HepG2 (cell line): ENCODE measurements at regions not wholly inside any gene's neighbourhood (a gene's known extent, or its start where the extent isn't known, plus 50 kb on each side); places are given as distances from the start of the nearest gene placed in this dataset.

Source experiments
- ATAC-seq: fragments of 200-7000 bp; cut with Tn5 transposase; 3 replicates; pipeline ENCODE4 v1.9.1; 2020; ENCODE audit warnings: mild to moderate bottlenecking, moderate library complexity
- BruUV-seq: library from RNA; stranded (reverse); fragments of 400-500 nt; replicated peaks from 2 replicates; lab custom pipeline; 2021; lab: Mats Ljungman, UMichigan
- CTCF ChIA-PET: fragments of 300-600 bp; formaldehyde crosslinking; extraction: SDS; loops from one replicate; lab custom pipeline; 2021; ENCODE audit warnings: low total read pairs, inconsistent platforms, low intra/inter-chr PET ratio; lab: Yijun Ruan, JAX
- POLR2A ChIA-PET: fragments of 350-600 bp; sonication (Branson Sonifier 250); formaldehyde crosslinking; loops from one replicate; lab custom pipeline; 2020; ENCODE audit warnings: antibody characterized with exemption, inconsistent platforms; lab: Yijun Ruan, JAX
- DNase-seq: peaks from one replicate; pipeline ENCODE4 v3.0.0-alpha.2; 2015; ENCODE audit warnings: low spot score
- FAIRE-seq: peaks from 3 replicates; lab custom pipeline; 2011; peaks lifted over from hg19 to GRCh38; lab: Jason Lieb, UNC
- H2AFZ ChIP-seq: one replicate; pipeline ENCODE4 v1.6.1; 2011; ENCODE audit warnings: low read length, inconsistent platforms
- H3K27ac ChIP-seq: fragments of 300-600 bp; 3 replicates; pipeline ENCODE4 v1.8.0; 2011; ENCODE audit warnings: mixed run types, mild to moderate bottlenecking, mixed read lengths, low read length, inconsistent platforms; ENCODE audit not compliant: insufficient read depth; ENCODE audit errors: extremely low read length
- H3K27me3 ChIP-seq, 2 experiments: fragments of 200-600 bp in 1 of 2; 2 replicates in 1 of 2; 3 replicates in 1 of 2; pipeline versions ENCODE4 v1.6.0 to v1.8.0; 2011; ENCODE audit warnings: low read length in 2 of 2, mild to moderate bottlenecking in 2 of 2, moderate library complexity in 2 of 2, inconsistent platforms in 1 of 2; ENCODE audit not compliant: insufficient read depth in 2 of 2, control insufficient read depth in 1 of 2
- H3K36me3 ChIP-seq, 2 experiments: fragments of 200-600 bp in 1 of 2; replicated peaks in 1 of 2; 2 replicates in 1 of 2; 3 replicates in 1 of 2; pipeline versions ENCODE4 v1.5.1 to v1.8.0; 2011; ENCODE audit warnings: low read length in 2 of 2, inconsistent platforms in 1 of 2; ENCODE audit not compliant: insufficient read depth in 2 of 2, control insufficient read depth in 1 of 2
- H3K4me1 ChIP-seq: 2 replicates; pipeline ENCODE4 v1.5.1; 2012; ENCODE audit warnings: low read length, inconsistent platforms; ENCODE audit not compliant: insufficient read depth
- H3K4me2 ChIP-seq: 2 replicates; pipeline ENCODE4 v1.6.0; 2011; ENCODE audit warnings: low read depth, low read length, inconsistent platforms
- H3K4me3 ChIP-seq, 3 experiments: fragments of 200-600 bp in 1 of 3; sonication (generic), shearing (Covaris generic) in 1 of 3; replicated peaks in 1 of 3; 2 replicates each; pipeline ENCODE4 v1.5.1; 2011 to 2016; ENCODE audit warnings: low read length in 3 of 3, inconsistent platforms in 2 of 3, low read depth in 2 of 3, mild to moderate bottlenecking in 2 of 3, control low read depth in 1 of 3, mixed read lengths in 1 of 3; ENCODE audit not compliant: insufficient read depth in 1 of 3
- H3K79me2 ChIP-seq: one replicate; pipeline ENCODE4 v1.6.1; 2011; ENCODE audit warnings: low read length, inconsistent platforms; ENCODE audit not compliant: insufficient read depth
- H3K9ac ChIP-seq: 2 replicates; pipeline ENCODE4 v1.6.0; 2011; ENCODE audit warnings: mild to moderate bottlenecking, low read depth, low read length, inconsistent platforms; ENCODE audit not compliant: insufficient read depth
- H3K9me3 ChIP-seq: 2 replicates; pipeline ENCODE4 v1.5.1; 2012; ENCODE audit warnings: mild to moderate bottlenecking, low read length
- H4K20me1 ChIP-seq: 2 replicates; pipeline ENCODE4 v1.6.0; 2011; ENCODE audit warnings: inconsistent platforms, mild to moderate bottlenecking, low read length, moderate library complexity; ENCODE audit not compliant: insufficient read depth
- CCAR2 ChIP-seq: fragments of 200-400 bp; formaldehyde crosslinking; optimal IDR thresholded peaks from 2 replicates; pipeline ENCODE3; 2018; ENCODE audit warnings: low read depth, mild to moderate bottlenecking, low read length, moderate library complexity
- GMEB2 ChIP-seq: IDR thresholded peaks from 2 replicates; pipeline ENCODE4 v1.6.1; 2016; ENCODE audit warnings: missing biosample characterization, missing genetic modification reagents, low read depth
- RBM39 ChIP-seq: fragments of 200-400 bp; formaldehyde crosslinking; IDR thresholded peaks from one replicate; pipeline ENCODE4 v1.6.1; 2018; ENCODE audit warnings: antibody characterized with exemption, mild to moderate bottlenecking, low read depth, low read length; ENCODE audit not compliant: poor library complexity, severe bottlenecking
- SIX1 ChIP-seq: sonication (generic); formaldehyde crosslinking; IDR thresholded peaks from 2 replicates; pipeline ENCODE4 v1.4.0; 2020; ENCODE audit warnings: missing genetic modification reagents, borderline replicate concordance
- SOX6 ChIP-seq, 2 experiments: fragments of 450-650 bp in 1 of 2; sonication (generic) in 1 of 2; formaldehyde crosslinking in 1 of 2; IDR thresholded peaks; 2 replicates each; pipeline versions ENCODE4 v1.4.0 to v1.6.1; 2017 to 2020; ENCODE audit warnings: antibody characterized with exemption in 1 of 2, mild to moderate bottlenecking in 1 of 2, missing genetic modification reagents in 1 of 2
- SP2 ChIP-seq: sonication (generic); formaldehyde crosslinking; IDR thresholded peaks from 2 replicates; pipeline ENCODE4 v1.5.1; 2020; ENCODE audit warnings: mild to moderate bottlenecking, missing genetic modification reagents
- TEF ChIP-seq: sonication (generic); formaldehyde crosslinking; IDR thresholded peaks from 2 replicates; pipeline ENCODE4 v1.5.0; 2020; ENCODE audit warnings: missing genetic modification reagents
- ZNF552 ChIP-seq: sonication (generic); formaldehyde crosslinking; IDR thresholded peaks from 2 replicates; pipeline ENCODE4 v1.9.0; 2022; ENCODE audit warnings: missing genetic modification reagents, mild to moderate bottlenecking, borderline replicate concordance
- ZNF619 ChIP-seq: sonication (generic); formaldehyde crosslinking; IDR thresholded peaks from 2 replicates; pipeline ENCODE4 v1.4.0; 2020; ENCODE audit warnings: mild to moderate bottlenecking, missing genetic modification reagents
- WGBS: methylation state at CpG from one replicate; pipeline ENCODE4 v1.1.6; 2017; ENCODE audit warnings: low lambda C conversion rate; 5-methylcytosine and 5-hydroxymethylcytosine counted together
- in situ Hi-C: cut with HindIII; loops from 2 replicates; pipeline ENCODE4 v1.10.0; 2017; ENCODE audit warnings: low pct_unique_long_range_greater_than_20kb; ENCODE audit not compliant: extremely low pct_ligation_motif_present
- intact Hi-C: fragments of 100-400 bp; cut with micrococcal nuclease; formaldehyde crosslinking; loops from one replicate; pipeline ENCODE4 v1.10.0; 2022; ENCODE audit not compliant: unreplicated experiment
- TF ChIP-seq, protein P1 (sequence below): sonication (generic); formaldehyde crosslinking; IDR thresholded peaks from 2 replicates; pipeline ENCODE4 v1.4.0; 2020; ENCODE audit warnings: missing genetic modification reagents; ENCODE audit errors: not compliant biosample characterization
- TF ChIP-seq, protein P2 (sequence below): sonication (generic); formaldehyde crosslinking; IDR thresholded peaks from 2 replicates; pipeline ENCODE4 v1.4.0; 2020; ENCODE audit warnings: missing genetic modification reagents, borderline replicate concordance

DNA sequence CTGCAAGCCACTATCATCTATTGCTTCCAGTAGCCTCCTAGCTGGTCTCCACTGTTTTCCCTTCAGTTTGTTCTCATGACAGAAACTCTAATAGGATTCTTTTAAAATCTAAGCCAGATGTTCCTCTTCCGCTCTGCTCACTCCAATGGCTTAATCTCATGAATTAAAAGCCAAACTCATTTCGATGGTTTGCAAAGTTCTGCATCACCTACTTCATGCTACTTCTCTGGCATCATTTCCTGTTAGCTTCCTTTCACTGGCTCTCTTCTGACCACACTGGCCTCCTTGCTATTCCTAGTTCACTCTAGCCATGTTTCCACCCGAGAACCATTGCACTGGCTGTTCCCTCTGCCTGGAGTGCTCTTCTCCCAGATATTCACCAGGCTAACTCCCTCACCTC lies 102.0 kb upstream of the LSM6 start:
- intact Hi-C loops, result no loop called here
- no peaks in the 10 kb centered on the region for H4K20me1 ChIP-seq
- no peaks in the 10 kb centered on the region for H3K36me3 ChIP-seq
- FAIRE-seq (no peak), DNase-seq (no peak), ATAC-seq (no peak)
- no peak overlapping the region for H3K4me2 ChIP-seq
- no peak overlapping the region for H3K9ac ChIP-seq
- no peaks in the 10 kb centered on the region for H3K79me2 ChIP-seq
- no peak overlapping the region for H3K4me3 ChIP-seq
- POLR2A ChIA-PET, result no interaction called here
- no peak overlapping the region for H2AFZ ChIP-seq
- TF ChIP-seq SIX1 (CRISPR knock-in tag) (no peak), GMEB2 (CRISPR knock-in tag) (no peak), ZNF552 (CRISPR knock-in tag) (no peak)
- CTCF ChIA-PET, result no interaction called here
- 14% methylated on average over 3 of the region's 3 CpGs for WGBS
- no peak overlapping the region for H3K27ac ChIP-seq
- peaks cover 0 to 6% of the 10 kb centered on the region in 2 experiments; a peak in 1 of 5 replicates for H3K27me3 ChIP-seq
- in situ Hi-C loops, result no loop called here
- no peaks in the 10 kb centered on the region for H3K4me1 ChIP-seq
- BruUV-seq, result no TSS peak
- no peaks in the 10 kb centered on the region for H3K9me3 ChIP-seq

DNA sequence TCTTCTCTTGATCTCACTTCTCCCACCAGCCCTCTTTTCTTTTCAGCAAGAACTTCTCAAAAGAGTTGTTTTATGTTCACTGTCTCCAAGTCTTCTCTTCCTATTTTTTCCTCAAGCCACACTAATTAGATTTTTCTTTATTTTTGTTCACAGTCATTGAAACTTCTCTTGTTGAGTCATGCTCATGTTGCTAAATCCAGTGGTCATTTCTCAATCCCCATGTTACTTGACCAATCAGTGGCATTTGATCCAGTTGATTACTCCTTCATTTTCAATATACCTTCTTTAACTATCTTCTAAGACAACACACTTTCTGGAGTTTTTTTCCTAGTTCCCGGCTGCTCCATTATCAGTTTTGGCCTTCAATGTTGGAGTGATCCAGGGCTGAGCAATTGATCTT lies 103.1 kb upstream of the LSM6 start:
- Histone ChIP-seq H3K9me3 (no peaks in the 10 kb centered on the region), H3K27ac (no peak overlapping the region), H4K20me1 (no peaks in the 10 kb centered on the region), H3K79me2 (no peaks in the 10 kb centered on the region), H3K36me3 (no peaks in the 10 kb centered on the region), H3K9ac (no peak overlapping the region), H2AFZ (no peak overlapping the region), H3K4me2 (no peak overlapping the region), H3K4me3 (no peak overlapping the region), H3K27me3 (peaks cover 0 to 6% of the 10 kb centered on the region in 2 experiments; a peak in 1 of 5 replicates), H3K4me1 (no peaks in the 10 kb centered on the region)
- 8% methylated on average over 1 of the region's 1 CpG for WGBS
- ChIA-PET CTCF (no interaction called here), POLR2A (no interaction called here)
- BruUV-seq, result no TSS peak
- DNase-seq (no peak), ATAC-seq (no peak), FAIRE-seq (no peak)
- in situ Hi-C loops, result no loop called here
- intact Hi-C loops, result no loop called here
- TF ChIP-seq, protein P1, sequence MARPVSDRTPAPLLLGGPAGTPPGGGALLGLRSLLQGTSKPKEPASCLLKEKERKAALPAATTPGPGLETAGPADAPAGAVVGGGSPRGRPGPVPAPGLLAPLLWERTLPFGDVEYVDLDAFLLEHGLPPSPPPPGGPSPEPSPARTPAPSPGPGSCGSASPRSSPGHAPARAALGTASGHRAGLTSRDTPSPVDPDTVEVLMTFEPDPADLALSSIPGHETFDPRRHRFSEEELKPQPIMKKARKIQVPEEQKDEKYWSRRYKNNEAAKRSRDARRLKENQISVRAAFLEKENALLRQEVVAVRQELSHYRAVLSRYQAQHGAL (CRISPR knock-in tag), result no peak
- TF ChIP-seq SOX6 (IDR thresholded peaks at IDR 0.05) (no peak), SOX6 (CRISPR knock-in tag; IDR thresholded peaks at IDR 0.05) (no peak), SP2 (no peak), RBM39 (no peak), TEF (CRISPR knock-in tag) (no peak), ZNF619 (CRISPR knock-in tag) (no peak), CCAR2 (no peak)
- TF ChIP-seq, protein P2, sequence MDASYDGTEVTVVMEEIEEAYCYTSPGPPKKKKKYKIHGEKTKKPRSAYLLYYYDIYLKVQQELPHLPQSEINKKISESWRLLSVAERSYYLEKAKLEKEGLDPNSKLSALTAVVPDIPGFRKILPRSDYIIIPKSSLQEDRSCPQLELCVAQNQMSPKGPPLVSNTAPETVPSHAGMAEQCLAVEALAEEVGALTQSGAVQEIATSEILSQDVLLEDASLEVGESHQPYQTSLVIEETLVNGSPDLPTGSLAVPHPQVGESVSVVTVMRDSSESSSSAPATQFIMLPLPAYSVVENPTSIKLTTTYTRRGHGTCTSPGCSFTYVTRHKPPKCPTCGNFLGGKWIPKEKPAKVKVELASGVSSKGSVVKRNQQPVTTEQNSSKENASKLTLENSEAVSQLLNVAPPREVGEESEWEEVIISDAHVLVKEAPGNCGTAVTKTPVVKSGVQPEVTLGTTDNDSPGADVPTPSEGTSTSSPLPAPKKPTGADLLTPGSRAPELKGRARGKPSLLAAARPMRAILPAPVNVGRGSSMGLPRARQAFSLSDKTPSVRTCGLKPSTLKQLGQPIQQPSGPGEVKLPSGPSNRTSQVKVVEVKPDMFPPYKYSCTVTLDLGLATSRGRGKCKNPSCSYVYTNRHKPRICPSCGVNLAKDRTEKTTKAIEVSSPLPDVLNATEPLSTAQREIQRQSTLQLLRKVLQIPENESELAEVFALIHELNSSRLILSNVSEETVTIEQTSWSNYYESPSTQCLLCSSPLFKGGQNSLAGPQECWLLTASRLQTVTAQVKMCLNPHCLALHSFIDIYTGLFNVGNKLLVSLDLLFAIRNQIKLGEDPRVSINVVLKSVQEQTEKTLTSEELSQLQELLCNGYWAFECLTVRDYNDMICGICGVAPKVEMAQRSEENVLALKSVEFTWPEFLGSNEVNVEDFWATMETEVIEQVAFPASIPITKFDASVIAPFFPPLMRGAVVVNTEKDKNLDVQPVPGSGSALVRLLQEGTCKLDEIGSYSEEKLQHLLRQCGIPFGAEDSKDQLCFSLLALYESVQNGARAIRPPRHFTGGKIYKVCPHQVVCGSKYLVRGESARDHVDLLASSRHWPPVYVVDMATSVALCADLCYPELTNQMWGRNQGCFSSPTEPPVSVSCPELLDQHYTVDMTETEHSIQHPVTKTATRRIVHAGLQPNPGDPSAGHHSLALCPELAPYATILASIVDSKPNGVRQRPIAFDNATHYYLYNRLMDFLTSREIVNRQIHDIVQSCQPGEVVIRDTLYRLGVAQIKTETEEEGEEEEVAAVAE (CRISPR knock-in tag), result no peak
